ENCODE measurements at regions not wholly inside any gene's neighbourhood (a gene's known extent, or its start where the extent isn't known, plus 50 kb on each side); places are given as distances from the start of the nearest gene placed in this dataset.

DNA sequence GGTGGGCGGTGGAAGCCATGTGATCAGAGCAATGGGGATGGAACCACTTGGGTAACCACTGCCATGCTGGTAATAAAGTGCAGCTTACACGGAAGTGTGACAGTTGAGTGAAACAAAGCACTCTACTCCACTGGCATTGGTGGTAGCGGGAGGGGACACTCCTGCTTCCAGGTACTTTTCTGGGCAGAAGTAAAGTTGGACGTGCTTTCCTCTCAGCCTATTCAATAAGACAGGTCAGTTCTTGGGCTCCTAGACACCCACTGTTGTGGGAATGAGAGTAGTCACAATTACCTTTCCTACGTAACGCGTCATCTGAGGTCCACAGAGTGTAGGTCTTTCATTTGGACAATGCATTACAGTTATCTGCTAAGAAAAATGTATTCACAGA lies 51.7 kb upstream of the CHD2 start:
- TF ChIP-seq EZH2 (IDR thresholded peaks at IDR 0.05; ENCODE audit: borderline replicate concordance, control insufficient read depth, low read depth, low read length) = no peak
- TF ChIP-seq POLR2A (IDR thresholded peaks at IDR 0.05; ENCODE audit: low read depth, low read length) = no peak
- TF ChIP-seq ZBED1 (IDR thresholded peaks at IDR 0.05; ENCODE audit: borderline replicate concordance) = no peak
- TF ChIP-seq, protein P1, sequence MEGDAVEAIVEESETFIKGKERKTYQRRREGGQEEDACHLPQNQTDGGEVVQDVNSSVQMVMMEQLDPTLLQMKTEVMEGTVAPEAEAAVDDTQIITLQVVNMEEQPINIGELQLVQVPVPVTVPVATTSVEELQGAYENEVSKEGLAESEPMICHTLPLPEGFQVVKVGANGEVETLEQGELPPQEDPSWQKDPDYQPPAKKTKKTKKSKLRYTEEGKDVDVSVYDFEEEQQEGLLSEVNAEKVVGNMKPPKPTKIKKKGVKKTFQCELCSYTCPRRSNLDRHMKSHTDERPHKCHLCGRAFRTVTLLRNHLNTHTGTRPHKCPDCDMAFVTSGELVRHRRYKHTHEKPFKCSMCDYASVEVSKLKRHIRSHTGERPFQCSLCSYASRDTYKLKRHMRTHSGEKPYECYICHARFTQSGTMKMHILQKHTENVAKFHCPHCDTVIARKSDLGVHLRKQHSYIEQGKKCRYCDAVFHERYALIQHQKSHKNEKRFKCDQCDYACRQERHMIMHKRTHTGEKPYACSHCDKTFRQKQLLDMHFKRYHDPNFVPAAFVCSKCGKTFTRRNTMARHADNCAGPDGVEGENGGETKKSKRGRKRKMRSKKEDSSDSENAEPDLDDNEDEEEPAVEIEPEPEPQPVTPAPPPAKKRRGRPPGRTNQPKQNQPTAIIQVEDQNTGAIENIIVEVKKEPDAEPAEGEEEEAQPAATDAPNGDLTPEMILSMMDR (IDR thresholded peaks at IDR 0.05 in 2 of 3, conservative IDR thresholded peaks at IDR 0.05 in 1 of 3; ENCODE audit: control insufficient read depth in 2 of 3, extremely low read depth in 1 of 3, insufficient read depth in 1 of 3, low read depth in 3 of 3, low read length in 3 of 3) = no peak
- TF ChIP-seq POLR2AphosphoS5 (IDR thresholded peaks at IDR 0.05; ENCODE audit: low read length) = no peak
- no peak for TF ChIP-seq RBBP5 (conservative IDR thresholded peaks at IDR 0.05)
- TF ChIP-seq NFYA (IDR thresholded peaks at IDR 0.05; ENCODE audit: borderline replicate concordance, low read depth, low read length) = no peak
- no peak for TF ChIP-seq CEBPB (IDR thresholded peaks at IDR 0.05; ENCODE audit: borderline replicate concordance in 1 of 2, low read depth in 2 of 2, low read length in 2 of 2)
- TF ChIP-seq SMC3 (IDR thresholded peaks at IDR 0.05; ENCODE audit: borderline replicate concordance, low read length) = no peak
